Hematopoietic multipotent progenitor cell (in vitro differentiated cells): ENCODE measurements at regions not wholly inside any gene's neighbourhood (a gene's known extent, or its start where the extent isn't known, plus 50 kb on each side); places are given as distances from the start of the nearest gene placed in this dataset.
"Not testable (repeated sequence)": the region's sequence is repeated elsewhere in the genome, so short reads cannot be mapped to it uniquely, and the experiment has no call there.

Experiments
- DNase-seq, 3 donors: peaks; one replicate each; pipeline ENCODE4 v3.0.0-alpha.2; 2011 to 2015; ENCODE audit warnings: low read depth in 2 of 3, low spot score in 2 of 3

DNA sequence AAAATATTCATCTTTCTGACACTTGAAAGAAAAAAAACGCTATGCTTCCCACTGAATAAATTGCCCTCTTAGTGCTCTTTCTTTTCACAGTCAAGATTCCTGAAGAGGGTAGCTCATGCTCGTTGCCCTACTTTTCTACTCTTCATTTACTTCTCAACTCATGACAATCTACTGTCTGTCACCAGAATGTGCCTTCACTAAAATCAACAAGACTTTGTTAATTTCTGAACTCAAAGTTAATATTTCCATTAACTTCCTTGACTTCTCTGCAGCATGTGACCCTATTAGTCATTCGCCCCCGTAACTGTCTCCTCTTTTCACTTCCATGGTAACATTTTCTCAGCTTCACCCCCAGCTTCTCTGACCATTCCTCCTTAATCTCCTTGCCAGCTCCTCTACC is 98.9 kb upstream of the MAPRE2 start:
- no peak for DNase-seq

DNA sequence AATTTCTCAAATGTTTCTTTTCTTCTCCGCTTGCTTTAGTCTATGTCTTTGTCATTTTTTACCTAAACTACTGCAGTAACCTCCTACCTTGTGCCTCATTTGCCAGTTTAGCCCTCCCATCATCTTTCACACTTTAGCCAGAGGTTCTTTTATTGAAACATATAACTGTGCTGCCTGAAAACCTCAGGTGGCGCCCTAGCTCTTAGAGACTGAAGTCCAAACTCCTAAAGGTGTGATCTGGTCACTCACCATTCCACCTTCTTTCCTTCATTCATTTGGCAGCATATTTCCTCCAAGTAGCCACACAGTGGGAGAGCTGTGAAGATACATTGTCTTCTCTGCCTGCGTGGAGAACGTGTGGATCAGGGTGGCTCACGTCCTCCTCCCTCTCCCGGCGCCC is 98.2 kb upstream of the MAPRE2 start:
- no peak for DNase-seq

DNA sequence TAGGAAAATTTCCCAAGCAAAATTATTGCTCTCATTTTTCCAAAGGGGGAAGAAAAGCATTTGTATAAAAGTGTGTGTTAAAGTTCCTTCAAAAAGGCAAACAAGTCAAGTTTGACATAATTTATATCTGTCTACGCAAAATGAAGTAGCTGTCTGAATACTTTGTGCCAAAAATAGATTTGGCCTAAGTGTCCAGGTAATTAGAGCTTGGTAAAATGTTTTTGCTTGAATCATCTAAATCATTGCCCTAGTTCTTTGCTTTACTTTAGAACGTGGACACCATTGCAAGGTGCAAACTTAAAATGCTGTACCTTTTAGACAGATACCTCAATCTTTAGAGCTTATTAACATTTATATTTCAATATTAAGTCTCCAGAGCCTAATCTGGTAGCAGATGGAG is 97.6 kb upstream of the MAPRE2 start:
- no peak for DNase-seq

DNA sequence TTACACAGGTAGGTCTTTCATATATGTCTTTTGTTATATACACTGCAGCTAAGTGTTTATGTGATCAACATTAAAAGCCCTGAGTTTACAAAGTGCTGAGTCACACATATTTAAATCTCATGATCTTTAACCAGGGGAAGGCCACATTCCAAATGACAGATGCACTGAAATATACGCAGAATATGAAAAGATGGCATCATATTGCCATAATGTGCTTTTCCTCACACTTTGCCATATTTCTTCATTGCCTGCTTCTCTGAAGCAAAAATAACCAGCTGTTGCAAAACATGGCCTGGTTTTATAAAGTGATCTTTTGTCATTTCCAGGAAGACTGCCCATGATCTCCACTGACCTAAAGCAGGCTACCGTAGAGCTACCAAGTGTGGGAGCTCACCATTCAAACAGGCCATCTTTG is 93.5 kb upstream of the MAPRE2 start:
- DNase-seq: peak in 1 of 3 donors; percentile 16

DNA sequence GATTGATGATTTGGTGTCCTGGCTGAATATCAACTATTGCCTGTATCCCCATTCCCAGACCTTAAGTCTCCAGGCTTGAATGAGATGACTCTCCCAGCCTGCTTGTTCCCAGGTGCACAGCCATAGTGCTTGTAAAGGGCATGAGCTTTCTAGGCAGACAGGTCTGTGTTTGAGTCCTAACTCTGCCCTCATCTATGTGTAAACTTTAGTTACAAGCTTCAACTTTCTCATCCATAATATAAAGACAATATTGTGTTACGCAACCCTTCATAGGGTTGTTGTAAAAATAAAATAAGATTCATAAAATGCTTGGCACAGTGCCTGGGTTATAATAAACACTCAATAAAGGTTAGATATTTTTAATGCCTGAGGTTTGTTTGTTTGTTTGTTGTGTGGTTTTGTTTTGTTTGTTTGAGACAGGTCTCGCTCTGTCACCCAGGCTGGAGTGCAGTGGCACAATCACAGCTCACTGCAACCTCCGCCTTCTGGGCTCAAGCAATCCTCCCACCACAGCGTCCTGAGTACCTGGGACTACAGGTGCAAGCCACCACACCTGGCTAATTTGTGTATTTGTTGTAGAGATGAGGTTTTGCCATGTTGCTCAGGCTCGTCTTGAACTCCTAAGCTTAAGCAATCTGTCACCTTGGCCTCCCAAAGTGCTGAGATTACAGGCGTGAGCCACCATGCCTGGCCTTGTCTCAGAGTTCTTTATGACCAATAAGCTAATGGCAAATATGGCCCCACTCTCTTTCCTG is 89.4 kb upstream of the MAPRE2 start:
- no peak for DNase-seq

DNA sequence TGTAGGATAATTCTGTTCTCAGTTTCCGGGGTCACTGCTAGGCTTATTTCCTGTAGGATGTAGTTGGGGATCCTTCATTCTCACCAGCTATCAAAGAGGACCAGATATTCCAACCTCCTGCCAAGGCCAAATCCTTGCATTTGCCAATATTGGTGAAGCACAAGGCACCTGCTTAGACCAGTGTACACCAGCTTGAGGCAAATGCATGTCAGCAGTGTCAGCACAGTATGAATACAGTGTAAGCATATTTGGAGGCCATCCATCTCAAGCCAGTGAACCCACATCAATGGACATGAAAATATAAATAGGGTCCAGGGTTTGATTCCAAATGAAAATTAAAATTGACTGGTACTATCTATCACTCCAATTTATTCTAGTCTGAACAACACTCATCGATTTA is 88.0 kb upstream of the MAPRE2 start:
- DNase-seq: no peak

DNA sequence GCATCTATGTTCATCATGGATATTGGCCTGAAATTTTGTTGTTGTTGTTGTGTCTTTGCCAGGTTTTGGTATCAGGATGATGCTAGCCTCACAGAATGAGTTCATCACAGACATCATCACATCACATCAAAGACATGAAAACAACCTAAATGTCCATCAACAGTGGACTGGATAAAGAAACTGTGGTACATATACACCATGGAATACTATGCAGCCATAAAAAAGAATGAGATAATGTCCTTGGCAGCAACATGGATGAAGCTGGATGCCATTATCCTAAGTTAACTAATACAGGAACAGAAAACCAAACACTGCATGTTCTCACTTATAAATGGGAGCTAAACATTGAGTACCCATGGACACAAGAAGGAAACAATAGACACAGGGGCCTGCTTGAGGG is 85.7 kb upstream of the MAPRE2 start:
- not testable (repeated sequence) for DNase-seq

DNA sequence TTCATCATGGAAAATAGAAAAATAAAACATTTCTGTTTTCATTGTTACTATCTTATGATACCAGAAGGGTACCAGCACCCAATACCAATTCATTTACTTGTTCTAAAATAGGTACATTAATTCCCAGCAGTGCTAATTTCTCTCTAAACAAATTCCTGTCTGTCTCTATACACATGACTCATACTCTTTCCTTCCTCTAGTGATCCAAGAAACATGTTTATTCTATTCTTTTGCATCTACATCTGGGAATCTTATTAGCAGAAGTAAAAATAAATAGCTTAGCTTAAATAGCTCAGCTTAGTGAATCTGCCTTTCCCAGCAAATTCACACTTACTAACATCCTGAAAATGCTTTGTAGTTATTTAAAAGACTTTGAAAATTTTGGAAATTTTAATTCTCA is 84.5 kb upstream of the MAPRE2 start:
- no peak for DNase-seq

DNA sequence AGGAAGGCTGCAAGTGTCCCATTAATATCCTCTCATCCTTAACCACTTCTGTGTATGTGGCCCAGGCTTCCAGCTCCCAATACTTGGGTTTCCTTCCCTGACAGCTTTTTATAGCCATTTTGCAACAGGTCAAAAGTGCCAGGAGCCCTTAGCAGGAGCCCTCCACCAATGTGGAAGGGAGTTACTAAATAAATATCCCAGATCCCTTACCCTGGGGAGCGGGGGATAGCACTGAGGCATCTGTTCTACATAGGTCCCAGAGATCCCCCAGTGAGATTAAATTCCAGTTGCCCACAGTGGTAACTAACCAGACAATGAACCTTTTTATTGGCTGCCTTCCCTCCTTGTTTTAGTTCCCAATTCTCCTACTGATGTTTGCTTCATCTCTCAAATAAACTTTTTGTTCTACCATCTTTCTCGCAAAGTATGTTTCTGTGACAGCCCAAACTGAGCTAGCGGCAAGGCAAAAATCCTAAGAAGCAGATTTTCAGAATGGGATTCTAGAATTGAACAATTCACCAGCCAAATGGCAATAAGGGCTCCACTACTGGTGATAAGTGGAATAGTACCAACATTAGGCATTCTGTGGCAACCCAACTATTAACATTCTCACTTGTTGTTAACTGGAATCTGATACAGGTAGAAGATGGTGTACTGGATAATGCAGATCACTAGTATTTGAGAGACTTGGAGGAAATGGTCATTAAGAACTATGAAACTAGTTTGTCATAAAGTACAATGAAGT is 83.9 kb upstream of the MAPRE2 start:
- no peak for DNase-seq

DNA sequence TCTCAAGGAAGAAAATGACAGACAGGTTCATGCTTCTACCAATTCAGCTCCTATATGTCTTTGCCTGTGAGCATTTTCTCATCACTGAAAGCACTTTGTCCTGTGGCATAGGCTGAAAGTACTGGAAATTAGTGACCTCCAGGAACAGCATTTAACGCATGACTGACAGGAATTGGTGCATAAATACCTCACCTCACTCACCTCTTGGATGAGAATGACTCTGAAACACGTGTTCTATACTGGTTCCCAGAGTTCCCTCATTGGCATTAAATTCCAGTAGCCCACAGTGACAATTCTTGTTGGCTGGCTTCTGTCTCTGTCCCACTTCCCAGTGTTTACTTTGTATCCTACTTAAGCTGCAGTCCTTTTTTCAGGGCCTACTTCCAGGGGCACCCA is 83.4 kb upstream of the MAPRE2 start:
- DNase-seq: no peak

DNA sequence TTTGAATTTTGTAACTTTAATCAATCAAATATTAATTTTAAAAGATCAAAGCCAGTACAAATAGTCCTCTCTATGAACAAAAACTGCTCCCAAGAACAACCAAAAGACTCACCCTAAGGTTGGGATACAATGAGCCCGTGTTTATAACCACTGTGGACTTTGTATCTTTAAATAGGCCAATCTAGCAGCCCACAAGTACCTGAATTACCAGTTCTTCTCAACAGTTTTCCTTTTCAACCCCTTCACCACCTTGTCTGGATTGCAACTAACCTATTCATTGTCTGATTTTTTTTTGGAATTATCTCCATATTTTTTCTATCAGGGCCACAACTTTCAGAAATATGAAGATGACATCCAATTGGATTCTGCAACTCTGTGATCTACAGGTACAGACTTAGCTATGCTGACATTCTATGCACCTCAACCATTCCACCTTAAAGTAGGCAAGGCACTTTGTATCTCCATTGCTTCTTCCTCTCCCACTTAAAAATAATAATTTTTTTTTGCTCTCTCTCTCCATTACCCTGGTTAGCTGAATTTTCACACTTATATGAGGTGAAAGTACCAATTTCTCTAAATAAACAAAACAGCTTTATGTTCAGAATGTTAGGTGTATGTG is 81.9 kb upstream of the MAPRE2 start:
- DNase-seq: no peak

DNA sequence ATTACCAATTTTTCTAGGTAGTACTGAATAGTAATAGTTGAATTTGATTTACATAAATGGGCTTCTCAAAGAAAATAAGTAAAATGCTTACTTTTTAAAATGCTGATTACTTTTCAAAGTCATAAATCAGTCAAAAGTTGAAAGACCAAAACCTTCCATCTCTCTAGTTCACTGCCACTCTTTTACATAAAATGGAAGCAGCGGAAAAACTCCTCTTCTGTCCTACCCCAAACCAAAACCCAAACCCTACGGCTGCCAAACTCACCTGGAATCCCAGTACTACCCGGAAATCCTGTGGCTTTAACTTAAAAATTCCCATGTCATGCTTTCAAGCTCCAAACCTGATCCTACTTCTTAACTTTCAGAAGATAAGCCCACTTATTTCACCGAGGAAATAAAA is 81.2 kb upstream of the MAPRE2 start:
- no peak for DNase-seq

DNA sequence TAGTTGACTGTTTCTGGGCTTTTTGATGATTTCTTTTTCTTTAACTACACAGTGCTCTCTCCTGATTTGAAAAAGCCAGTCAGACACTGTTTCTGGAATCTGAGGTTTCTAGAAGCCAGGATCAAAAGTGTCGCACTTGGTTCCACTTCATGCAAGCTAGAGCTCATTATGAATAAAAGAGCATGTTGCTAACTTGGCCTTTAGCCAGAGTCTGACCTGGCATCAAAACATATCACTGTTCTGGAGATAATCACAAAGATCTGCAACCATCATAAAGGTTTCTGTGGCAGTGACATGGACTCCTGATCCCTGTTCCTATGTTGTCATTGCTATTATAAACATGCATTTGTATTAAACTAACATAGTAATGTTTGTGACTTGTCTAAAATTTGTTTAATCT is 76.1 kb upstream of the MAPRE2 start:
- no peak for DNase-seq

DNA sequence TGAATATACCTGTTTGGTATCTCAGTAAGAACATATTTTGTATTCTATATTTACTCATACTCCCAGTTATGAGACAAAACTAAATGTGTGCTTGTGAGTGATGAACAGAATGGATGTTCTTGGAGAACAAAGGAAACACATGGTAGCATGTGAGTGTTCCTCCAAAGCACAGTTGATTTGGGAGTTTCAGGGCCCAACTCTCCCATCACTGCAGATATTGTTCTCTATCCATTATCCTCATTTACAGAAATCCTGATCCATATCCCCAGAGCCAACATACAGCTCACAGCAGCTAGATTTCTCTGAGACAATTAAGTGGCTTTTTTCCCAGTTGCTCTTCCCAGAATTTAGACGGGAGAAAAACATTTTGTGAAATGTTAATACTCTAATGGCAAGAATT is 75.6 kb upstream of the MAPRE2 start:
- no peak for DNase-seq

DNA sequence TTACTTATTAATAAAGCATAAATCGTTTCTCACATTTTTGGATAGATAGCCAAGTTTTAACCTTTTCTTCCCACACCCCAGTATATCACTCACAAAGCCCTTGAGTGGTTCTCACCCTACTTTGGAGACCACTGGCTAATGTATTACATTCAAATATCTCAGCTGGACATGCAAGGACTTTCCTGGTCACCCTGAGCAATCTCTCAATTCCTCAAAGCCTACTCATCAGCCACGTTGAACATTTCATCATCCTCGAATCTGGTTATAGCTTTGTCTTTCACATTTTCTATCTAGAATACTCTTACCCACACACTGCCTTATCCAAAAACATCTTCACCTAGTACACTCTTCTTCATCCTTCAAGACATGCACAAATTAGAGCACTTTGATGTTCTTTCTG is 71.1 kb upstream of the MAPRE2 start:
- no peak for DNase-seq

DNA sequence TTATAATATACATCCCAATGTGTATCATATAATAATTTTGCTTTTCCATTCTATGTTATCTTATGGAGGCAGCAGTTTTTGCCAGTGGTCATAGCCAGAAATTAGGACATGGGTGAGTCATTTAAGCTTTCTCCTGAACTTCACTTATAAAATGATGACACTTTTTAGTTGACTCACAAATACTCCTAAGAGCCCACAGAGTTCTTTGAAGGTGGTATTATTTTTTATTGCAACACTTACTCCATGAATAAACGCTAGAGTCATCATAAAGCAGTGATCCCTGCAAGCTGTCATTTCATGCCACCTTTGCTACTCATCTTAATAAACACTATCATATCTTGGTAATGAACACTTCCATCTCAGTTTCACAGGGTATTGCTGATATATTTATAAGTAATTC is 69.9 kb upstream of the MAPRE2 start:
- DNase-seq: no peak

DNA sequence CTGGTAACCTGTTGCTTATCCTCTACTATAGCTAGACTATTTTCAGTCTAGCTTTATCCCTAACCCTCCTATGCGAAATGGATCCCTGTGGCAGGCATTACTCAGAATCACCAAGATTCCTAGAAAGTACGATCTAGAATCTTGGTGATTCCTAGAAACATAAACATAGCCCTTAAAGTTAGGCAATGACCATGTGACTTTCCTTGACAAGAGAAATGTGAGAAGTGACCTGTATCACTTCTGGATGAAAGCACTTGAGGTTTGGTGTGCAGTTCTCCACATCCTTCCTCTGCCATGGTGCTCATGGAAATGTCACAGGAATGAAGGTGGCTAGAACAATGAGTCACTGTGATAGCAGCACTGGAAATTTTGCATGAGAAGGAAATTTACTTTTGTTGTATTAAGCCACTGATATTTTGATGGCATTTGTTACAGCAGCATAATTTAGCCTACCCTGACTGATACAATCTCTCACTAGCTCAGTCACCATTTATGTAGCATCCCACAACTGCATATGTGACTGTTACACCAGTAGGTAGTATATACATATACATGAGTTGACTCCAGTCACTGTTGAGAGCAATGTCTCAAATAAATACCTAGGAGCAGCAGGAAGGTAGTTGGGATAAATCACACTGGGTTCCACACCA is 68.3 kb upstream of the MAPRE2 start:
- no peak for DNase-seq

DNA sequence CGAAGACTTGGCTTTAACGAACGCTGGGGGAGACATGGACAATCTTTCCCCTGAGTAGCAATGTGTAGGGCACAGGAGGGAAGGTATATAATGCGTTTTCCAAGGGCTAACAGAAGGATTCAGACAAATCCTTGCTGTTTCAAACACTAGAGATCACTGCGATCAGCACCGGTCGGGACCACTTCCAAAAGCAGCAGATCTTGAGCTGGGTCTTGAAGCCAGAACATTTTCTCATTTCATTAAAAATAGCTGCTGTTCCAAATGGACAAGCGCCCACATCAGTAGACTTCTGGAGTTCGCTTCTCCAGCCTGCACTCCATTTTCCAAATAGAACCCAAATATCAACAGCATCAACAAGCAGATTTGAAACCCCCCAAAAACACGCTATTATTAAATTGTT is 65.1 kb upstream of the MAPRE2 start:
- DNase-seq: no peak

DNA sequence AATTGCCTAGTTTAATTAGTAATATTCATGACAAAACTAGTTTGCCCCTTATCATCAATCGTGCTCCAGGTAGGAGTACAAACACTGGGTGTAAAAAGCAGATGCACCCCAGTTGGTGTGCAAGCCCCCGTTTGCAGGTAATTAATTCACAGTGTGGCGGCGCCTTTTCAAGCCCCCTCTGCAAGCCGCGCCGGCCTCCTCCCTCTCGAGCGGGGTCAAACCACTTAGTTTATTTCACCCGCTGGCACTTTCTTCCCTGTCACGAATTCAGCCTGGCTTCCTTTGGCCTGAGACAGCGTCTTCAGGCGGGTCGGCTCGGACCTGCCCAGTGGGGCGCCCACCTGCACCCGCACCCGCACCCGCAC is 64.7 kb upstream of the MAPRE2 start:
- DNase-seq: peak in 1 of 3 donors; percentile 6

DNA sequence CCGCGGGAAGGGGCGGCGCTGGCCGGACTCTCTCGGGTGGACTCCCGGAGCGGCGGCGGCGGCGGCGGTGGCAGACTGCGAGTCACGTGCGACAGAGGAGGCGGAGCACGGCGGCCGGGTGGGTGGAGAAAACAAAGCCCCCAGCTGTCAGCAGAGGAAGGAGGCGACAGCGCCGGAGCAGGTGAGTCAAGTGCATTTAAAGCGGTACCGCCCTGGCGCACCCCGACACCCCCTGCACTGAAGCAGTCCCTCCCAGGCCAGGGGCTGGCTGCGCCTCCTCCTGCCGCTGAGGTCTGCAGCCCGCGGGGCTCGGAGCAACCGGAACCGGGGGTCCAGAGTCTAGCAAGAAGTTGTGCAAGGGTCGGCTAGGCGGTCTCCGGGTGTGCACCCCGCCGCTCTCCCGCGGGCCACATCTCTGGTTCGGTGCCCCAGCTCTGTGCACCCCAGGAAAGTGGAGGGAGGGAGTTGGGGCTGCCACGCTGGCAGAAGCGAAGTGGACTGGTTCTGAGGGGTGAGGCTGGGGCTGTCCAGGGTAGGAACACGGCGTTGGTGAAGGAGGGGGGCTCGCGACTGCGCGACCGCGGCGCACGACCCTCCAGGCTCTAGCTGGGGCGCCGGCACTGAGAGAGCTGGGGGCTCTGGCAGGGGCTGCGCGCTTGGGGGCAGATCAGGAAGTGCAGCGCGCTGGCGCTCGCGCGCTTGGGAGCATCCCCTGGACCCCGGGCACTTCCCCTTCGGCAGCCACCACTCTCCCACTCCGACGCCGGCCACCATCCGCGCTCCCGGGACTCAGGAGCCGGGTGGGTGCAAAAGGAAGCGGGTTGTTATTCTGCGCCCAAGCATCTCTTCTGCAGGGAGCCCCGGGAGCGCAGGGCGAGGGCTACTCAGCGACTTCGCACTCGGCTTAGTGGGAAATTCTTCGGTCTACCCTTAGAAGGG is 64.0 kb upstream of the MAPRE2 start:
- peak; percentile 35 to 79 (median 77) for DNase-seq
